GOT3 (cell line): ENCODE measurements at regions not wholly inside any gene's neighbourhood (a gene's known extent, or its start where the extent isn't known, plus 50 kb on each side); places are given as distances from the start of the nearest gene placed in this dataset.

Source experiments
- DNase-seq: peaks from one replicate; lab custom pipeline; 2025; ENCODE audit warnings: mixed read lengths; lab: John Stamatoyannopoulos, UW

GRCh38 chr6:47151232-47151898, 109.2 kb upstream of the ADGRF1 start:
- no peak for DNase-seq

- DNase-seq, result no peak
Observed at GRCh38 chr6:47149554-47149953, 107.4 kb upstream of the ADGRF1 start.

GRCh38 chr6:47149066-47149465, 106.9 kb upstream of the ADGRF1 start:
- DNase-seq, result no peak

DNA sequence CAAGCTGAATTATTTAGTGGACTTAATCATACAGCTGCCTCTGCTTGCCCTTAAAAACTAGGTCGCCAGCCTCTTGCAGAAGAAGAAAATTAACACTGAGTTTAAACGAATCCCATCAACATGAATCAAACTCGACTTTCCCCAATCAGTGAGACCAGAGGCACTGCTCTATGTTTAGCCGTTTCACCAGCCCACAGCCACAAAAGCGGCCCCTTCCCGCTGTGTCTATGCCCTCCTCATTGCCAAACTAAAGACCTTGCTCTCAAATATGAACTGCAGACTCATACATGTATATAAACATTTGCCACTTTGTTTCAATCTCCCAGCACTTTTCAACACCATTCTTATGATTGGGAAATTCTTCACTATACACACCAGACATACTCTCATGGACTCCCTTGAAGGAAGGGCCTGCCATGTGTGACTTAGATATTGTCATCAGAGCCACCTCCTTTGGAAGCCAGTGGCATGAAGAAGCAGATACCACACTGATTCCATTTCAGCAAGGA, 105.8 kb upstream of the ADGRF1 start:
- DNase-seq, result no peak

DNA sequence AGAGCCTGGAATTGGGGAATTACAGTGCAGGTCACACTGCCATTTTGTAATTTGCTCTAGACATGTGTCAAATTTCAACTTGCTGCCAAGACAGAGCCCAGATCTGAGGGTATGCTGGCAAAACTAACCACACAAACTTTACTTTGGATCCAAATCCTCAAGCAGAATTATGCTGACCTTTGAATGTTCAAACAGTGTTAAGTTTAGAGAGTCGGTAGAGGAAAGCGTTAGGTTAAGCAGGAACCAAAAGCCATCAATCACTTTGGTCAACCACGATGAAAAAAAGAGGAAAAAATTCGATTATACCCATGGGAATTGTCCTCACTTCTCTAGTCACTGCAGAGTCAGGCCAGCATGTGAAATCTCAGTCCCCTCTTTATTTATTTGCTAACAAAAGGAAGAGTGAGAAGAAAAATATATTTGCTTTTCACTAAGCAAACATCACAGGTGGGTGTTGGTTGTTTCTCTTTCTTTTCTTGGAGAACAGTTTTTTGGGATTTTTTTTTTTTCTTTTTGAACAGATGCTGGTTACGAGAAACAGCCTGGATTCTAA, 105.1 kb upstream of the ADGRF1 start:
- no peak for DNase-seq

GRCh38 chr6:47146431-47147174, 104.5 kb upstream of the ADGRF1 start:
- no peak for DNase-seq

GRCh38 chr6:47145212-47145611, 103.1 kb upstream of the ADGRF1 start:
- DNase-seq, result no peak

DNA sequence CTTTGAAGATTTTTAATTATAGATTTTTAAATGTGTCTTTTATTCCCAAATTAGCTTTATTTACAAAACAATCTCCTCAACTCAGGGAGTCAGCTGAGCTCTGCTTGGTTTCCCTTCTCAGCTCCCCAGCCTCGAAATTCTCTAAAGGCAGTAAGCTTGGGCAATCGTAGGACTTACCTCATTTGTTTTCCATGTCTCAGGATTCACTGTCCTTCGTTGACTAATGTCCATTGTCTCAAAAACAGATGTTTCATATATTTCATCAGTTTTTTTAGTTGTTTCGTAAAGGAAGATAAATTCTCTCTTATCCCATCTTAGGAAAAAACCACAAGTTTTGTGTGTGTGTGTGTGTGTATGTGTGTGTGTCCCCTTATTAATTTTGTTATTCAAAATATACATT, 102.2 kb upstream of the ADGRF1 start:
- no peak for DNase-seq

- DNase-seq, result no peak
Observed at GRCh38 chr6:47141963-47142362, 99.8 kb upstream of the ADGRF1 start.

- DNase-seq, result no peak
Observed at GRCh38 chr6:47141171-47141570, 99.0 kb upstream of the ADGRF1 start.

GRCh38 chr6:47138046-47138445, 95.9 kb upstream of the ADGRF1 start:
- no peak for DNase-seq

DNA sequence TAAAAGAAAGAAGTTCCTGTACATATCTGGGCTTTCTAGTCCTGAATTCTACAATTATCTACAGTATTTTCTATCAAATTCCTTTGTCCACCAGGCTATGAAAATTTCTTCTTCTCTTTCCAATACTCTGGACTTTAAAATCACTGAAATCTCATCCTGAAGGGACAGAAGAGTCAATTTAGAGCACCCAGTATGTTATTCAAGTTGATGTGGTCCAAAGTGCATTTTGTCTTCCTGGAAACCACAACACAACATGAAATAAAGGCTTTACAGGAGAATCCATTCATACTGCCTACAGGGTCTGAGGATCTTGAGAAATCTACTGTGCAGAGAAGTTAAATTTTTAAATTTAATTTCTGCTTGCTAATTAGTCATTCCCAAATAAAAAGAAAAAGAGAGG, 94.9 kb upstream of the ADGRF1 start:
- no peak for DNase-seq

- DNase-seq, result no peak
Observed at GRCh38 chr6:47135772-47136171, 93.6 kb upstream of the ADGRF1 start.

GRCh38 chr6:47134476-47135189, 92.5 kb upstream of the ADGRF1 start:
- DNase-seq, result no peak

DNA sequence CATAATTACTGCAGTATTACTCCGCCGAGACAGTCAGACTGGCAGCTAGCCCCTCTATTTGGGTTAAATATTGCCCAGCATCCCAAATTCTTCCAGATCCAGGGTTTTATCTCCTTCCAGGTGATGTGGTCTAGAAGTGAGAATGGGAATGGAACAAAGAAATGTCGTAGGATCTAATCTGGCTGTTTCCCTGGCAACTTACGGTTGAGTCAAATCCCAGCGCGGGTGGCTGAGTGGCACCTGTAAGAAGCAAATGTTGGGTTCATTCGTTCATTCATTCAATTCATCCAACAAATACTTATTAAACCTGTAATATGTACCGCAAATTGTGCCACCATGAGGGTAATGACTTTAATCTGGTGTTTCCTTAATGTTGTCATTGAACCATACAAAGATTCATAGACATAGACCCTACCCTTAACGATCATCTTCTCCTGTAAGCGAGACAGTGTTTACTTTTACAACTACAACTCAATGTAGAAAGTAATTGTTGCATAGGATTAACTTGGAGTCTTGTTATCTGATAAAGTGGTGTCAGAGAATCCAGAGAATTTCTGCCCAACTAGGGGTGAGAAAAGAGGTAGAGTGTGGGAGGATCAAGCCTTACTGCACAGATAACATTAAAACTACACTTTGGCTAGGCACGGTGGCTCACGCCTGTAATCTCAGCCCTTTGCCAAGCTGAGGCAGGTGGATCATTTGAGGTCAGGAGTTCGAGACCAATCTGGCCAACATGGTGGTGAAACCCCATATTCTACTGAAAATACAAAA, 91.3 kb upstream of the ADGRF1 start:
- no peak for DNase-seq

DNA sequence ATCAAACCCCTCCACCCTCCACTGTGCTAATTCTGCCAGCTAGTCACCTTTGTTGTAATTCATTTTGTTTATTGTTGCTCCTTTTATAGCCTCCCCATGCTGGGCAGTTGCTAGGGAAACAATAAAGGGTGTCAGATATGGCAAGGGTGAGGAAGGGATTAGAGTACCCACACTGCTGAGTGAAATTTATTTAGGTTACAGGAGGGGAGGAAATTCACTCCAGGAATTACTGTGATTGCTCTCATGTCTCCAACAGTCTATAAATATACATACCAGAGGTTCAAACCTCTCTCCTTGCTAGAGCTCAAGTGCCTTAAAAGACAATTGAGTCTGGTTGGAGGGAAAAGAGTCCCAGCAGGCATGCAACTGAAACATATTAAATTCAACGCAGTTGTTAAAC, 90.6 kb upstream of the ADGRF1 start:
- no peak for DNase-seq

DNA sequence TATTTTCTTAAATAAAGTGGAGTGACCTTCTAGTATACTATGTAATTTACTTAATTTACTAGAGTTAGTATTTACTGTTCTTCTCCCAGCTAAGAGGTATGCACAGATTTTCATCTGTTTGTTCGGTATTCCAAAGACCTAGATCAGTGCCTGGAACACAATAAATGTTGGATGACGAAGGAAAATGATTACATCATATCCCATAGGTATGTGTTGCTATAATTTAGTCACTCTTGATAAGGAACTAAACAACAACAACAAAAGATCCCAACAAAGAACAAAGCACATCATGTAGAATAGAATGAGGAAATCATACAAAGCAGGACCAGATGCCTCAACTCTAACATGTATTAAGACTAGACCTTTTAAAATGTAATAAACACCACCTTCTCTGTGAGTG, 89.6 kb upstream of the ADGRF1 start:
- no peak for DNase-seq

GRCh38 chr6:47130086-47130485, 88.0 kb upstream of the ADGRF1 start:
- DNase-seq, result no peak

DNA sequence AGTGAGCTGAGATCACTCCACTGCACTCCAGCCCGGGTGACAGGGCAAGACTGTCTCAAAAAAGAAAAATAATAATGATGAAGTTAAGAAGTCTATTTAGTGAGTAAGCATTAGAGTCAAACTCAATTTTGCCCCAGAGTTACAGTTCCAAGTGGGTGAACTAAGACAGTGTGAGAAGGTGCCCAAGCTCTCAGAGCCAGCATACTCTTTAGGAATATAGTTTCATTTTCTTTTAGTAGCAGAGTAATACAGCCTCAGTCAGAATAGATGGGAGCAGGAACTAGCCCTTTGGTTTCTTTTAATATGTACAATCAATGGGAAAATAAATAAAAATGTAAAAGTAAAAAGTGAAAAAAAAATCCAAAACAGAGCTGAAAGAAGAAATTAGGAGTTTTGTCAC, 87.0 kb upstream of the ADGRF1 start:
- DNase-seq, result no peak

- DNase-seq, result no peak
Observed at GRCh38 chr6:47126647-47127391, 84.7 kb upstream of the ADGRF1 start.

GRCh38 chr6:47118611-47119010, 76.5 kb upstream of the ADGRF1 start:
- DNase-seq, result no peak
